Panc1 (cell line): ENCODE measurements at regions not wholly inside any gene's neighbourhood (a gene's known extent, or its start where the extent isn't known, plus 50 kb on each side); places are given as distances from the start of the nearest gene placed in this dataset.

ENCODE experiments used
- ATAC-seq: fragments of 200-7000 bp; cut with Tn5 transposase; 2 replicates; pipeline ENCODE4 v1.9.1; 2020; ENCODE audit warnings: mild to moderate bottlenecking, moderate library complexity
- BruUV-seq: library from RNA; stranded (reverse); fragments of 400-500 nt; replicated peaks from 2 replicates; lab custom pipeline; 2021; lab: Mats Ljungman, UMichigan
- CTCF ChIA-PET: fragments of 300-600 bp; sonication (Branson Sonifier 250); formaldehyde crosslinking; loops from one replicate; lab custom pipeline; 2022; ENCODE audit warnings: antibody characterized with exemption; lab: Charles Lee
- POLR2A ChIA-PET: fragments of 300-600 bp; sonication (Branson Sonifier 250); formaldehyde crosslinking; loops from one replicate; lab custom pipeline; 2022; ENCODE audit warnings: antibody characterized with exemption; lab: Charles Lee
- DNase-seq: peaks from one replicate; pipeline ENCODE4 v3.0.0-alpha.2; 2010; ENCODE audit warnings: low read depth, low spot score
- H3K27ac ChIP-seq: 2 replicates; pipeline ENCODE4 v1.5.1; 2011; ENCODE audit warnings: mild to moderate bottlenecking, low read length, inconsistent platforms
- H3K27me3 ChIP-seq: fragments of 200-500 bp; sonication (Bioruptor generic); 2 replicates; pipeline ENCODE4 v1.6.0; 2014; ENCODE audit warnings: low read length, inconsistent platforms; ENCODE audit not compliant: control insufficient read depth, insufficient read depth
- H3K36me3 ChIP-seq: fragments of 200-500 bp; sonication (Bioruptor generic); 2 replicates; pipeline ENCODE4 v1.5.1; 2014; ENCODE audit warnings: inconsistent platforms, mild to moderate bottlenecking, low read length, moderate library complexity; ENCODE audit not compliant: control insufficient read depth, insufficient read depth
- H3K4me1 ChIP-seq: 2 replicates; pipeline ENCODE4 v1.5.1; 2011; ENCODE audit warnings: inconsistent platforms, mild to moderate bottlenecking, low read length, moderate library complexity; ENCODE audit not compliant: control insufficient read depth, insufficient read depth
- H3K4me3 ChIP-seq, 2 experiments: 2 replicates each; pipeline ENCODE4 v1.5.1; 2011 to 2012; ENCODE audit warnings: low read depth in 2 of 2, low read length in 2 of 2, mild to moderate bottlenecking in 2 of 2, inconsistent platforms in 1 of 2, moderate library complexity in 1 of 2
- H3K9me3 ChIP-seq: fragments of 200-500 bp; sonication (Bioruptor generic); 2 replicates; pipeline ENCODE4 v1.5.1; 2014; ENCODE audit warnings: low read depth, mild to moderate bottlenecking, inconsistent platforms, low read length, moderate library complexity; ENCODE audit not compliant: control insufficient read depth, insufficient read depth
- POLR2AphosphoS5 ChIP-seq: IDR thresholded peaks from 2 replicates; pipeline ENCODE4 v1.6.1; 2012; ENCODE audit warnings: mild to moderate bottlenecking, low read depth, low read length, moderate library complexity
- SIN3A ChIP-seq: IDR thresholded peaks from 2 replicates; pipeline ENCODE4 v1.6.1; 2012; ENCODE audit warnings: low read depth, mild to moderate bottlenecking, low read length, moderate library complexity, borderline replicate concordance; ENCODE audit not compliant: insufficient read depth
- TCF7L2 ChIP-seq: IDR thresholded peaks from 2 replicates; pipeline ENCODE4 v1.6.1; 2011; ENCODE audit warnings: mild to moderate bottlenecking, low read depth, low read length, inconsistent platforms
- in situ Hi-C: cut with HindIII; loops from 2 replicates; pipeline ENCODE4 v1.10.0; 2016; ENCODE audit warnings: low sequenced_read_pairs, low pct_unique_long_range_greater_than_20kb
- intact Hi-C: fragments of 100-400 bp; cut with micrococcal nuclease; formaldehyde crosslinking; loops from one replicate; pipeline ENCODE4 v1.10.0; 2022; ENCODE audit not compliant: unreplicated experiment
- TF ChIP-seq, protein P1 (sequence below): fragments of 450-650 bp; IDR thresholded peaks from 2 replicates; pipeline ENCODE4 v1.5.1; 2017; ENCODE audit warnings: mild to moderate bottlenecking
- TF ChIP-seq, protein P2 (sequence below), 2 experiments: IDR thresholded peaks; 2 replicates each; pipeline ENCODE4 v1.6.1; 2011 to 2012; ENCODE audit warnings: low read depth in 2 of 2, control low read depth in 1 of 2, low read length in 1 of 2, mild to moderate bottlenecking in 1 of 2, moderate library complexity in 1 of 2; ENCODE audit not compliant: insufficient read depth in 1 of 2

DNA sequence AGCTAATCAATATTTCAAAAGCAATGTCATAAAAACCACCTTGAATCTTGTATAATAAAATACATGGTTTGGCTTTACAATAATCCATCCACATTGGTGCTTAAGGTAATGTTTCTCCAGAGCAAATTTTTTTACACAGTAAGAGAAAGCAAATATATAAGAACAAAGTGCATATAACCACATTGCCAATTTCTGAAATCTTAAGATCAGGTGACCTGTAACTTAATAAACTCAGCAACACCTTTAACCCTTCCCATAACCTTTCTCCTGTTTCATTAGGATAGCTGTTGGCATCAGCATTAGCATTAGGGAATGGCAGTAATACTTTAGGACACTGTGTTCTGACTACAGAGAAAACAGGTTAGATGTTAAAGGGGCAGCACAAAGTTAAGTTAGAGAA is 155.9 kb upstream of the SEMA3D start:
- H3K36me3 ChIP-seq: no peaks in the 10 kb centered on the region
- POLR2A ChIA-PET: no interaction called here
- H3K4me1 ChIP-seq: no peaks in the 10 kb centered on the region; the same call in 1 of the 2 replicates
- in situ Hi-C loops (no loop called here), intact Hi-C loops (no loop called here)
- H3K9me3 ChIP-seq: no peaks in the 10 kb centered on the region
- no peak overlapping the region for H3K4me3 ChIP-seq
- CTCF ChIA-PET: no interaction called here
- DNase-seq (no peak), ATAC-seq (no peak)
- H3K27ac ChIP-seq: no peak overlapping the region
- BruUV-seq: no TSS peak
- TF ChIP-seq, protein P1, sequence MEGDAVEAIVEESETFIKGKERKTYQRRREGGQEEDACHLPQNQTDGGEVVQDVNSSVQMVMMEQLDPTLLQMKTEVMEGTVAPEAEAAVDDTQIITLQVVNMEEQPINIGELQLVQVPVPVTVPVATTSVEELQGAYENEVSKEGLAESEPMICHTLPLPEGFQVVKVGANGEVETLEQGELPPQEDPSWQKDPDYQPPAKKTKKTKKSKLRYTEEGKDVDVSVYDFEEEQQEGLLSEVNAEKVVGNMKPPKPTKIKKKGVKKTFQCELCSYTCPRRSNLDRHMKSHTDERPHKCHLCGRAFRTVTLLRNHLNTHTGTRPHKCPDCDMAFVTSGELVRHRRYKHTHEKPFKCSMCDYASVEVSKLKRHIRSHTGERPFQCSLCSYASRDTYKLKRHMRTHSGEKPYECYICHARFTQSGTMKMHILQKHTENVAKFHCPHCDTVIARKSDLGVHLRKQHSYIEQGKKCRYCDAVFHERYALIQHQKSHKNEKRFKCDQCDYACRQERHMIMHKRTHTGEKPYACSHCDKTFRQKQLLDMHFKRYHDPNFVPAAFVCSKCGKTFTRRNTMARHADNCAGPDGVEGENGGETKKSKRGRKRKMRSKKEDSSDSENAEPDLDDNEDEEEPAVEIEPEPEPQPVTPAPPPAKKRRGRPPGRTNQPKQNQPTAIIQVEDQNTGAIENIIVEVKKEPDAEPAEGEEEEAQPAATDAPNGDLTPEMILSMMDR: no peak
- TF ChIP-seq, protein P2, sequence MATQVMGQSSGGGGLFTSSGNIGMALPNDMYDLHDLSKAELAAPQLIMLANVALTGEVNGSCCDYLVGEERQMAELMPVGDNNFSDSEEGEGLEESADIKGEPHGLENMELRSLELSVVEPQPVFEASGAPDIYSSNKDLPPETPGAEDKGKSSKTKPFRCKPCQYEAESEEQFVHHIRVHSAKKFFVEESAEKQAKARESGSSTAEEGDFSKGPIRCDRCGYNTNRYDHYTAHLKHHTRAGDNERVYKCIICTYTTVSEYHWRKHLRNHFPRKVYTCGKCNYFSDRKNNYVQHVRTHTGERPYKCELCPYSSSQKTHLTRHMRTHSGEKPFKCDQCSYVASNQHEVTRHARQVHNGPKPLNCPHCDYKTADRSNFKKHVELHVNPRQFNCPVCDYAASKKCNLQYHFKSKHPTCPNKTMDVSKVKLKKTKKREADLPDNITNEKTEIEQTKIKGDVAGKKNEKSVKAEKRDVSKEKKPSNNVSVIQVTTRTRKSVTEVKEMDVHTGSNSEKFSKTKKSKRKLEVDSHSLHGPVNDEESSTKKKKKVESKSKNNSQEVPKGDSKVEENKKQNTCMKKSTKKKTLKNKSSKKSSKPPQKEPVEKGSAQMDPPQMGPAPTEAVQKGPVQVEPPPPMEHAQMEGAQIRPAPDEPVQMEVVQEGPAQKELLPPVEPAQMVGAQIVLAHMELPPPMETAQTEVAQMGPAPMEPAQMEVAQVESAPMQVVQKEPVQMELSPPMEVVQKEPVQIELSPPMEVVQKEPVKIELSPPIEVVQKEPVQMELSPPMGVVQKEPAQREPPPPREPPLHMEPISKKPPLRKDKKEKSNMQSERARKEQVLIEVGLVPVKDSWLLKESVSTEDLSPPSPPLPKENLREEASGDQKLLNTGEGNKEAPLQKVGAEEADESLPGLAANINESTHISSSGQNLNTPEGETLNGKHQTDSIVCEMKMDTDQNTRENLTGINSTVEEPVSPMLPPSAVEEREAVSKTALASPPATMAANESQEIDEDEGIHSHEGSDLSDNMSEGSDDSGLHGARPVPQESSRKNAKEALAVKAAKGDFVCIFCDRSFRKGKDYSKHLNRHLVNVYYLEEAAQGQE (IDR thresholded peaks at IDR 0.05; ENCODE audit: insufficient read depth in 1 of 2, low read depth in 2 of 2, low read length in 1 of 2): no peak
- TF ChIP-seq SIN3A: no peak
- TF ChIP-seq TCF7L2: no peak
- no peak for TF ChIP-seq POLR2AphosphoS5
- no peaks in the 10 kb centered on the region for H3K27me3 ChIP-seq

DNA sequence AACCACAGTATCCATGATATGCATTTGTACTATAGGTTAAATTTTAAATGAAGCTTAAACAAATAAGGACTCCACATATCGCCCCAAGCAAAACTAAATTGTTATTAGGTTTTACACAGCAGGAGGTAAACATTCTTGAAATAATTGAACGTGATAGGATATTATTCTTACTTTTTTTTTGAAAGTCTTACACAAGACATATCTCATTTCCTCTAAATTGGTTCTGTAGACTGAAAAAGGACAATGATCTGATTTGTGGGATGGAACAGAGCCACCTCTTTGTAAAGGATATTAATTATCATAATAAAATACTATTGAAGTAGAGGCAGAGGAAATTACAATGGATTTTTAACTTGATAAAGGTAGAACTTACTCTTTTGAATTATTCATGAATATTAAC is 155.1 kb upstream of the SEMA3D start:
- intact Hi-C loops: no loop called here
- TF ChIP-seq, protein P1: no peak
- TF ChIP-seq TCF7L2 (no peak), SIN3A (no peak), POLR2AphosphoS5 (no peak)
- TF ChIP-seq, protein P2 (IDR thresholded peaks at IDR 0.05; ENCODE audit: insufficient read depth in 1 of 2, low read depth in 2 of 2, low read length in 1 of 2): no peak
- POLR2A ChIA-PET: no interaction called here
- Histone ChIP-seq H3K4me3 (no peak overlapping the region), H3K4me1 (no peaks in the 10 kb centered on the region; the same call in 1 of the 2 replicates), H3K27ac (no peak overlapping the region), H3K27me3 (no peaks in the 10 kb centered on the region), H3K36me3 (no peaks in the 10 kb centered on the region), H3K9me3 (no peaks in the 10 kb centered on the region)
- ATAC-seq (no peak), DNase-seq (no peak)
- no TSS peak for BruUV-seq
- in situ Hi-C loops: no loop called here
- CTCF ChIA-PET: no interaction called here
